ENCODE measurements at regions not wholly inside any gene's neighbourhood (a gene's known extent, or its start where the extent isn't known, plus 50 kb on each side); places are given as distances from the start of the nearest gene placed in this dataset.
"Not testable (repeated sequence)": the region's sequence is repeated elsewhere in the genome, so short reads cannot be mapped to it uniquely, and the experiment has no call there.

DNA sequence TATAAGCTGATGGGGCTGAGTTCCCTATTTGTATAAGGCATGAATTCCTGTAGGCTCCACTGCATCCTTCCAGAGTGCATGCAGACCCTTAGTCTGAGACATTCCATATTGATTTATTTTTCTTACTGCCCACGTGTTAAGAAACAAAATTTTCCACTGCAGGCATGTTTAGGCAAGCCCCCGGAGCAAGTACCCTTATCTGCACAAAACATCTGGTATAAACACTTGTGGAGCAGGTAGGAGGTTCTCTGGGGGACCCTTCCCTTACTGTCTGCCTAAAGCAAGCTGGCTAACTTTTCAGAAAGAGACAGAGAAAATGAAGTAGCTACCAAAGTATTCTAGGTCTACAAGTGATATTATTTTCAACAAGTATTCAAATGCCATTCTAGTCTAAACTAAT lies 571.0 kb upstream of the TPTE start:
- DNase-seq = peak; percentile 91

- DNase-seq = not testable (repeated sequence)
These were observed 562.6 kb upstream of the TPTE start for GRCh38 chr21:9958791-9959190.

DNA sequence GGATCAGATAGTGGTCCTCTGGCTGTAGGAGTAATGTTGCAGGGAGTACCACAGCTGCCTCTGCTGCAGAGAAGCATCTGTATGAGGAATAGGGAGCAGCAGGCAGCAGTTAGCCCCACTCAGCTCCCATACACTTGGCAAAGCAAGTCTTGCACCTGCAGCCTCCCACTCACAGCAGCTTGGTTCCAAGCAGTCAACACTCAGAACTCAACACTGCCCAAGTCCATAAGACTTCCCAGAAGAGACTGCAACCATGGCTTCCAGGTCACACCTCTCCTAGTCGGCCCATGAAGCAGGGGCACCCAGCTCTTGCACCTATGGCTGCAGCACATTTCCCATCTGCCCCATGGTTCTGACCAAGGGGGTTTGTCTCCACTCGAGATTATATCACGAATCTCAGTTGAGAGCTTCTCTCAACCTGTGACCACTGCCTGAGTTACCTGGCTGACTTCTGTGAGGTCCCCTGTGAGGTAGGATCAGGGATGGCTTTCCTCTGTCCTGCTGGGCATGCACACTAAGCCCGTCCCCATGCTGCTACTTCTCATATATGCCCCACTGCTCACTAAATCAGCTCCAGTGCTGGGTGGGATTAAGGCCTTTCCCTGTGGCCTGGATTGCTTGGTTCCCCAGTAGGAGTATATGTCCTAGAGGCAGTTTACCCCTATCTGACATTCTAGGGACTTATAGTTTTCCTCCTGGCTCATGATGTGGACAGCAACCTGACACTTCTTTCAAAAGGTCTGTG lies 562.0 kb upstream of the TPTE start:
- DNase-seq = peak; percentile 86

DNA sequence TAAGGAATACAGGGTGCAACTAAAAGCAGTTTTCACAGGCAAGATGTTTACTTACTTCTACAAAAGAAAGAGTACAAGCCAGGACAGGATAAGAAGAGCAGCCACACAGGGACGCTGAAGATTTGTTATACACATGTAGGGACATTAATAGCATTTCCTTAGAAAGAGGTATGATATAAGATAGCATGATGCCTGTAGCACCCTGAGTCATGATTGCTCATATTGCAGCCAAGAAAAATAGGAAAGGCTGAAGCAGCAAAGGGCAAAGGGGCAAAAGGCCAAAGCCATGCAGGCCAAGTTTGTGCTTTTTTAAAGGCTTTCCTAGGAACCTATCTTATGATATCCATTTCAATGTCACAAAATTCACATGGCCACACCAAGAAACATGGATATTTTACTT lies 552.0 kb upstream of the TPTE start:
- not testable (repeated sequence) for DNase-seq

DNA sequence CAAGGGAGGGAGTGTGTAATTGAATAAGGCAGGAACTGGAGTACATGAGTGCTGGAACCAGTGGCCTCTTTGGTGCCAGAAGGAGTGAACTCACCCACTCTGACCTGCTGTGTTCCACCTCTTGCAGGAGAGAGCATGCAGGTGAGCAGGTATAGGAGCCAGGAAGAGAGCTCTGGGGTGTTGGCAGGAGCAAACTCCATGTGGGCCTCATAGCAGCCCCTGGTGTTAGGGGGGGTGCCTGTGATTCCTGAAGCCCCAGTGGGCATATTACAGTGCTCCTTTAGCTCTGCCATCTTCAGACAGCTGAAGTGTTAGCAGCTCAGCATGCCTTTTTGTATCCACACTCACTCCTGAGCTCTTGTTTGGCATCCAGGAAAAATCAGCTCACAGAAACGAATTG lies 549.4 kb upstream of the TPTE start:
- DNase-seq = not testable (repeated sequence)

DNA sequence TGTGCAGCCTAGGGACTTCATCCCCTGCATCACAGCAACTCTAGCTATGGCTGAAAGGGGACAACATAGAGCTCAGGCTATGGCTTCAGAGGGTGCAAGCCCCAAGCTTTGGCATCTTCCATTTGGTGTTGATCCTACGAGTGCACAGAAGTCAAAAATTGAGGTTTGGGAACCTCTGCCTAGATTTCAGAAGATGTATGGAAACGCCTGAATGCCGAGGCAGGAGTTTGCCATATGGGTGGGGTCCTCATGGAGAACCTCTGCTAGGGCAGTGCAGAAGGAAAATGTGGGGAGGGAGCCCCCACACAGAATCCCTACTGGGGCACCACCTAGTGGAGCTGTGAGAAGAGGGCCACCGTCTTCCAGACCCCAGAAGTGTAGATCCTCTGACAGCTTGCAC lies 543.0 kb upstream of the TPTE start:
- DNase-seq = not testable (repeated sequence)

DNA sequence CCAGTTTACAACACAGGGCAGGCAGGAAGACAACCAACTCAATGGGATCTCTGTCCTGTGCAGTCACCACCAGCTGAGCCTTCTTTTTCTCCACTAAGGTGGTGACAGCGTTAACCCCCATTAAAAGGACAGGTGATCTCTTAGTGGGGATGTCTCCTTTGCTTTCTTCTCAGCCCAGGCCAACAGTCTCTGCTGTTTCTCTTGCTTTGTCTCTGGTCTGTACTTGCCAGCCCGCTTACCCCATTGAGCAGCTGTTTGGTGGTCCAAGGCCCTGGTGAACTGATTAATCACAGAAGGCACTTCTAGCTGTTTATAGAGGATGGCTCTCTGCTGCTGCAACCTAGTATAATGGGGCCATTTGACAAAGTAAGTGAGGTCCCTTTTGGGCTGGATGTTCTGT lies 523.9 kb upstream of the TPTE start:
- DNase-seq = not testable (repeated sequence)

GRCh38 chr21:10002762-10003313 lies 518.5 kb upstream of the TPTE start:
- DNase-seq = not testable (repeated sequence)

- DNase-seq = not testable (repeated sequence)
These were observed 515.6 kb upstream of the TPTE start for GRCh38 chr21:10005791-10006190.

GRCh38 chr21:10016991-10017390 lies 504.4 kb upstream of the TPTE start:
- not testable (repeated sequence) for DNase-seq

DNA sequence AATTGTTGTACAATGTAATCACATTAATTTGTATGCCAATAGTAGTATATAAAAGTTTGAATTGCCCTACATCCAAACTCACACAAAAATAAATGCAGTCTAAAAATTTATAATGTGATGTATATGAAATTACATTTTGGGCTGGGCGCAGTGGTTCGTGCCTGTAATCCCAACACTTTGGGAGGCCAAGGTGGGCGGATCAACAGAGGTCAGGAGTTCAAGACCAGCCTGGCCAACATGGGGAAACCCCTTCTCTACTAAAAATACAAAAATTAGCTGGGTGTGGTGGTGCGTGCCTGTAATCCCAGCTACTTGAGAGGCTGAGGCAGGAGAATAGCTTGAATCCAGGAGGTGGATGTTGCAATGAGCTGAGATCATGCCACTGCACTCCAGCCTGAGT lies 503.6 kb upstream of the TPTE start:
- not testable (repeated sequence) for DNase-seq

GRCh38 chr21:10021462-10021861 lies 499.9 kb upstream of the TPTE start:
- DNase-seq = not testable (repeated sequence)

DNA sequence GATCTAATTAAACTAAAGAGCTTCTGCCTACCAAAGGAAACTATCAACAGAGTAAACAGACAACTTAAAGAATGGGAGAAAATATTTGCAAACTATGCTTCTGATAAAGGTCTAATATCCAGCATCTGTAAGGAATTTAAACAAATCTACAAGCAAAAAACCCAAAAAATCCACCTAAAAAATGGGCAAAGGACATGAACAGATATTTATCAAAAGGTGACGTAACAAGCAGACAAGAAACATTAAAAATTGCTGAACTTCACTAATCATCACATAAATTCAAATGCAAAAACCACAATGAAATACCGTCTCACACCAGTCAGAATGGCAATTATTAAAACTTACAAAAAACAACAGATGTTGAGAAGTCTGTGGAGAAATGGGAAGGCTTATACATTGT lies 498.6 kb upstream of the TPTE start:
- DNase-seq = not testable (repeated sequence)
